Inferior parietal cortex (tissue), 1 donor: ENCODE measurements at regions not wholly inside any gene's neighbourhood (a gene's known extent, or its start where the extent isn't known, plus 50 kb on each side); places are given as distances from the start of the nearest gene placed in this dataset.
"Not testable (repeated sequence)": the region's sequence is repeated elsewhere in the genome, so short reads cannot be mapped to it uniquely, and the experiment has no call there.

Source experiments
- DNase-seq: peaks from one replicate; pipeline ENCODE4 v3.0.0-alpha.2; 2016; ENCODE audit errors: extremely low spot score

GRCh38 chr7:142636751-142637150 is 112.5 kb upstream of the PRSS1 start:
- DNase-seq, result no peak

- not testable (repeated sequence) for DNase-seq
Observed at GRCh38 chr7:142636107-142636506, 113.2 kb upstream of the PRSS1 start.

- peak; percentile 91 for DNase-seq
Observed at GRCh38 chr7:142632271-142633134, 116.8 kb upstream of the PRSS1 start.

- no peak for DNase-seq
Observed at GRCh38 chr7:142629588-142630260, 119.5 kb upstream of the PRSS1 start.

- no peak for DNase-seq
Observed at GRCh38 chr7:142628945-142629344, 120.3 kb upstream of the PRSS1 start.

GRCh38 chr7:142627223-142627622 is 122.0 kb upstream of the PRSS1 start:
- not testable (repeated sequence) for DNase-seq

GRCh38 chr7:142626420-142627035 is 122.7 kb upstream of the PRSS1 start:
- DNase-seq, result peak; percentile 44

GRCh38 chr7:142625216-142625615 is 124.1 kb upstream of the PRSS1 start:
- not testable (repeated sequence) for DNase-seq

GRCh38 chr7:142620402-142620801 is 128.9 kb upstream of the PRSS1 start:
- no peak for DNase-seq

GRCh38 chr7:142618655-142619351 is 130.5 kb upstream of the PRSS1 start:
- no peak for DNase-seq

GRCh38 chr7:142616842-142617241 is 132.4 kb upstream of the PRSS1 start:
- DNase-seq, result no peak

- no peak for DNase-seq
Observed at GRCh38 chr7:142616121-142616643, 133.1 kb upstream of the PRSS1 start.

GRCh38 chr7:142615508-142615907 is 133.8 kb upstream of the PRSS1 start:
- no peak for DNase-seq

- DNase-seq, result no peak
Observed at GRCh38 chr7:142614116-142614515, 135.2 kb upstream of the PRSS1 start.

GRCh38 chr7:142612237-142612881 is 136.9 kb upstream of the PRSS1 start:
- DNase-seq, result no peak

GRCh38 chr7:142611566-142612236 is 137.6 kb upstream of the PRSS1 start:
- DNase-seq, result no peak

- DNase-seq, result no peak
Observed at GRCh38 chr7:142608630-142609428, 140.4 kb upstream of the PRSS1 start.

GRCh38 chr7:142607351-142607750 is 141.9 kb upstream of the PRSS1 start:
- DNase-seq, result no peak

- no peak for DNase-seq
Observed at GRCh38 chr7:142606081-142606480, 143.2 kb upstream of the PRSS1 start.

GRCh38 chr7:142604671-142605070 is 144.6 kb upstream of the PRSS1 start:
- DNase-seq, result no peak
